GM21367 (cell line): ENCODE measurements at regions not wholly inside any gene's neighbourhood (a gene's known extent, or its start where the extent isn't known, plus 50 kb on each side); places are given as distances from the start of the nearest gene placed in this dataset.
"Not testable (repeated sequence)": the region's sequence is repeated elsewhere in the genome, so short reads cannot be mapped to it uniquely, and the experiment has no call there.

Experiments used
- ATAC-seq: cut with Tn5 transposase; IDR thresholded peaks from one replicate; pipeline ENCODE4 v1.9.1; 2021; ENCODE audit not compliant: unreplicated experiment

GRCh38 chr14:83712418-83713129 is 1817.4 kb upstream of the FLRT2 start:
- ATAC-seq, result no peak

GRCh38 chr14:83713732-83714131 is 1816.2 kb upstream of the FLRT2 start:
- no peak for ATAC-seq

- no peak for ATAC-seq
Observed at GRCh38 chr14:83714151-83714550, 1815.8 kb upstream of the FLRT2 start.

GRCh38 chr14:83719435-83719834 is 1810.5 kb upstream of the FLRT2 start:
- ATAC-seq, result not testable (repeated sequence)

- ATAC-seq, result no peak
Observed at GRCh38 chr14:83733670-83734069, 1796.3 kb upstream of the FLRT2 start.

GRCh38 chr14:83734431-83734830 is 1795.5 kb upstream of the FLRT2 start:
- ATAC-seq, result no peak

- no peak for ATAC-seq
Observed at GRCh38 chr14:83741269-83741668, 1788.7 kb upstream of the FLRT2 start.

GRCh38 chr14:83744224-83744623 is 1785.7 kb upstream of the FLRT2 start:
- no peak for ATAC-seq

- no peak for ATAC-seq
Observed at GRCh38 chr14:83744891-83745290, 1785.1 kb upstream of the FLRT2 start.

GRCh38 chr14:83746336-83746735 is 1783.6 kb upstream of the FLRT2 start:
- no peak for ATAC-seq

GRCh38 chr14:83757916-83758315 is 1772.0 kb upstream of the FLRT2 start:
- ATAC-seq, result no peak

GRCh38 chr14:83764656-83765599 is 1765.0 kb upstream of the FLRT2 start:
- no peak for ATAC-seq

GRCh38 chr14:83777516-83777915 is 1752.4 kb upstream of the FLRT2 start:
- ATAC-seq, result no peak

- ATAC-seq, result no peak
Observed at GRCh38 chr14:83779266-83779665, 1750.7 kb upstream of the FLRT2 start.

- no peak for ATAC-seq
Observed at GRCh38 chr14:83780321-83780720, 1749.6 kb upstream of the FLRT2 start.

GRCh38 chr14:83798421-83798820 is 1731.5 kb upstream of the FLRT2 start:
- no peak for ATAC-seq

- no peak for ATAC-seq
Observed at GRCh38 chr14:83799233-83799632, 1730.7 kb upstream of the FLRT2 start.

- ATAC-seq, result no peak
Observed at GRCh38 chr14:83814896-83815295, 1715.0 kb upstream of the FLRT2 start.

- ATAC-seq, result no peak
Observed at GRCh38 chr14:83816761-83817160, 1713.2 kb upstream of the FLRT2 start.

GRCh38 chr14:83825843-83826242 is 1704.1 kb upstream of the FLRT2 start:
- no peak for ATAC-seq

GRCh38 chr14:83826838-83827237 is 1703.1 kb upstream of the FLRT2 start:
- ATAC-seq, result no peak

- no peak for ATAC-seq
Observed at GRCh38 chr14:83827383-83827782, 1702.6 kb upstream of the FLRT2 start.
